HEK293 (cell line): ENCODE measurements at regions not wholly inside any gene's neighbourhood (a gene's known extent, or its start where the extent isn't known, plus 50 kb on each side); places are given as distances from the start of the nearest gene placed in this dataset.

Experiments used
- CTCF ChIA-PET: fragments of 350-600 bp; formaldehyde crosslinking; extraction: SDS; loops from one replicate; lab custom pipeline; 2021; ENCODE audit warnings: antibody characterized with exemption; lab: Yijun Ruan, JAX
- POLR2A ChIA-PET: fragments of 300-600 bp; formaldehyde crosslinking; extraction: SDS; loops from one replicate; lab custom pipeline; 2020; ENCODE audit warnings: antibody characterized with exemption, inconsistent platforms; lab: Yijun Ruan, JAX
- H3K27ac ChIP-seq: fragments of 200-500 bp; sonication (Bioruptor generic); 2 replicates; pipeline ENCODE4 v1.5.1; 2014; ENCODE audit warnings: low read depth, low read length, control low read depth, inconsistent platforms; ENCODE audit errors: extremely low read depth
- H3K36me3 ChIP-seq, 2 experiments: fragments of 200-500 bp in 1 of 2; sonication (Bioruptor generic) in 1 of 2; 1 replicate in 1 of 2; 2 replicates in 1 of 2; pipeline ENCODE4 v1.5.1; 2014 to 2017; ENCODE audit warnings: inconsistent platforms in 2 of 2, low read length in 2 of 2; ENCODE audit not compliant: control insufficient read depth in 2 of 2, insufficient read depth in 1 of 2
- H3K4me1 ChIP-seq: fragments of 200-500 bp; sonication (Bioruptor generic); 2 replicates; pipeline ENCODE4 v1.5.1; 2014; ENCODE audit warnings: mild to moderate bottlenecking, low read length, inconsistent platforms; ENCODE audit not compliant: control insufficient read depth, insufficient read depth
- H3K4me3 ChIP-seq: 2 replicates; pipeline ENCODE4 v1.5.1; 2011; ENCODE audit warnings: low read depth, mild to moderate bottlenecking, control low read depth, low read length, moderate library complexity
- H3K9me3 ChIP-seq: fragments of 200-500 bp; sonication (Bioruptor generic); 2 replicates; pipeline ENCODE4 v1.5.1; 2014; ENCODE audit warnings: low read depth, low read length, inconsistent platforms; ENCODE audit not compliant: control insufficient read depth, insufficient read depth
- AEBP2 ChIP-seq: fragments of 450-650 bp; formaldehyde crosslinking; IDR thresholded peaks from 2 replicates; pipeline ENCODE4 v1.5.1; 2016; ENCODE audit warnings: missing biosample characterization, missing genetic modification characterization, borderline replicate concordance
- ATF2 ChIP-seq: fragments of 450-650 bp; formaldehyde crosslinking; IDR thresholded peaks from 2 replicates; pipeline ENCODE4 v1.5.1; 2016; ENCODE audit warnings: missing biosample characterization, missing genetic modification characterization, low read depth
- GFI1B ChIP-seq: fragments of 450-650 bp; formaldehyde crosslinking; IDR thresholded peaks from 2 replicates; pipeline ENCODE4 v1.5.1; 2016; ENCODE audit warnings: missing biosample characterization, missing genetic modification characterization
- KLF16 ChIP-seq: fragments of 450-650 bp; formaldehyde crosslinking; IDR thresholded peaks from 2 replicates; pipeline ENCODE4 v1.5.1; 2017; ENCODE audit warnings: missing biosample characterization, missing genetic modification characterization
- KLF7 ChIP-seq: fragments of 450-650 bp; formaldehyde crosslinking; IDR thresholded peaks from 2 replicates; pipeline ENCODE4 v1.5.1; 2016; ENCODE audit warnings: missing biosample characterization, missing genetic modification characterization, borderline replicate concordance
- SCRT2 ChIP-seq: fragments of 450-650 bp; formaldehyde crosslinking; IDR thresholded peaks from 2 replicates; pipeline ENCODE4 v1.5.1; 2016; ENCODE audit warnings: missing biosample characterization, missing genetic modification characterization
- TRIM28 ChIP-seq: IDR thresholded peaks from 2 replicates; pipeline ENCODE4 v1.6.1; 2011; ENCODE audit warnings: low read length, control low read depth, borderline replicate concordance
- YY2 ChIP-seq: fragments of 450-650 bp; formaldehyde crosslinking; IDR thresholded peaks from 2 replicates; pipeline ENCODE4 v1.5.1; 2016; ENCODE audit warnings: missing biosample characterization, missing genetic modification characterization
- ZNF10 ChIP-seq: fragments of 450-650 bp; formaldehyde crosslinking; IDR thresholded peaks from 2 replicates; pipeline ENCODE4 v1.5.1; 2017; ENCODE audit warnings: missing biosample characterization, missing genetic modification characterization
- ZNF112 ChIP-seq: fragments of 450-650 bp; formaldehyde crosslinking; IDR thresholded peaks from 2 replicates; pipeline ENCODE4 v1.5.0; 2017; ENCODE audit warnings: missing biosample characterization, missing genetic modification characterization
- ZNF140 ChIP-seq: fragments of 450-650 bp; formaldehyde crosslinking; IDR thresholded peaks from 2 replicates; pipeline ENCODE4 v1.5.1; 2016; ENCODE audit warnings: missing biosample characterization, missing genetic modification characterization
- ZNF280C ChIP-seq: fragments of 450-650 bp; formaldehyde crosslinking; IDR thresholded peaks from 2 replicates; pipeline ENCODE4 v1.5.1; 2016; ENCODE audit warnings: missing biosample characterization, missing genetic modification characterization
- ZNF302 ChIP-seq: fragments of 450-650 bp; formaldehyde crosslinking; IDR thresholded peaks from 2 replicates; pipeline ENCODE4 v1.5.1; 2016; ENCODE audit warnings: missing biosample characterization, missing genetic modification characterization, low read depth
- ZNF529 ChIP-seq: fragments of 450-650 bp; formaldehyde crosslinking; IDR thresholded peaks from 2 replicates; pipeline ENCODE4 v1.5.1; 2017; ENCODE audit warnings: missing genetic modification characterization, missing biosample characterization; ENCODE audit not compliant: insufficient replicate concordance
- ZNF571 ChIP-seq: fragments of 450-650 bp; formaldehyde crosslinking; IDR thresholded peaks from 2 replicates; pipeline ENCODE4 v1.5.0; 2017; ENCODE audit warnings: missing biosample characterization, missing genetic modification characterization
- ZNF768 ChIP-seq: fragments of 450-650 bp; formaldehyde crosslinking; IDR thresholded peaks from 2 replicates; pipeline ENCODE4 v1.5.1; 2018; ENCODE audit warnings: missing biosample characterization, mild to moderate bottlenecking, missing genetic modification characterization
- ZSCAN5A ChIP-seq: fragments of 450-650 bp; formaldehyde crosslinking; IDR thresholded peaks from 2 replicates; pipeline ENCODE4 v1.5.1; 2016; ENCODE audit warnings: missing biosample characterization, missing genetic modification characterization
- TF ChIP-seq, protein P1 (sequence below): fragments of 450-650 bp; formaldehyde crosslinking; IDR thresholded peaks from 2 replicates; pipeline ENCODE4 v1.5.1; 2016; ENCODE audit warnings: missing biosample characterization, missing genetic modification characterization
- TF ChIP-seq, protein P2 (sequence below): fragments of 450-650 bp; formaldehyde crosslinking; IDR thresholded peaks from 2 replicates; pipeline ENCODE4 v1.5.1; 2016; ENCODE audit warnings: missing biosample characterization, missing genetic modification characterization

DNA sequence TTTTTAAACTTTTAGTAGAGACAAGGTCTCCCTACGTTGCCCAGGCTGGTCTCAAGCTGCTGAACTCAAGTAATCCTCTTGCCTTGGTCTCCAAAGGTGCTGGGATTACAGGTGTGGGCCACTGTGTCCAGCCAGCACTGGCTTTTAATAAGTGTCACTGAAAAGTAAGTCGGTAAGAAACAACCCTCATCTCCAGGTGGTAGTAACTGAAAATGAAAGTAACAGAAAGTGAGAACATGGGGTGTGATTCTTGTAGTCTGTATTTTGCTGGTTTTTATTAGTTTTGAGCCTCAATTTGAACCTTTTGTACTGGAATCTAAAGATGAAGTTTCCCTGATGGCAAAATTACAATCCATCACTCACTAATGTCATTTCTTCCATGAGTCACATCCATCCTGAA, 238.1 kb upstream of the AGA start:
- no peaks in the 10 kb centered on the region for H3K36me3 ChIP-seq
- no peaks in the 10 kb centered on the region for H3K9me3 ChIP-seq
- POLR2A ChIA-PET = no interaction called here
- no peak overlapping the region for H3K27ac ChIP-seq
- TF ChIP-seq ZNF529 (tag by site-specific recombination) = no peak
- no peak for TF ChIP-seq ZNF280C (tag by site-specific recombination)
- no peak for TF ChIP-seq ZNF10 (tag by site-specific recombination)
- no peak for TF ChIP-seq ZSCAN5A (tag by site-specific recombination)
- TF ChIP-seq KLF16 (tag by site-specific recombination) = no peak
- TF ChIP-seq TRIM28 = no peak
- TF ChIP-seq ZNF140 (tag by site-specific recombination) = no peak
- TF ChIP-seq ATF2 (tag by site-specific recombination) = no peak
- TF ChIP-seq ZNF112 (tag by site-specific recombination) = no peak
- no peak for TF ChIP-seq SCRT2
- no peak for TF ChIP-seq KLF7 (tag by site-specific recombination)
- TF ChIP-seq, protein P1, sequence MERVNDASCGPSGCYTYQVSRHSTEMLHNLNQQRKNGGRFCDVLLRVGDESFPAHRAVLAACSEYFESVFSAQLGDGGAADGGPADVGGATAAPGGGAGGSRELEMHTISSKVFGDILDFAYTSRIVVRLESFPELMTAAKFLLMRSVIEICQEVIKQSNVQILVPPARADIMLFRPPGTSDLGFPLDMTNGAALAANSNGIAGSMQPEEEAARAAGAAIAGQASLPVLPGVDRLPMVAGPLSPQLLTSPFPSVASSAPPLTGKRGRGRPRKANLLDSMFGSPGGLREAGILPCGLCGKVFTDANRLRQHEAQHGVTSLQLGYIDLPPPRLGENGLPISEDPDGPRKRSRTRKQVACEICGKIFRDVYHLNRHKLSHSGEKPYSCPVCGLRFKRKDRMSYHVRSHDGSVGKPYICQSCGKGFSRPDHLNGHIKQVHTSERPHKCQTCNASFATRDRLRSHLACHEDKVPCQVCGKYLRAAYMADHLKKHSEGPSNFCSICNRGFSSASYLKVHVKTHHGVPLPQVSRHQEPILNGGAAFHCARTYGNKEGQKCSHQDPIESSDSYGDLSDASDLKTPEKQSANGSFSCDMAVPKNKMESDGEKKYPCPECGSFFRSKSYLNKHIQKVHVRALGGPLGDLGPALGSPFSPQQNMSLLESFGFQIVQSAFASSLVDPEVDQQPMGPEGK (tag by site-specific recombination) = no peak
- TF ChIP-seq ZNF768 (tag by site-specific recombination) = no peak
- TF ChIP-seq ZNF302 (tag by site-specific recombination) = no peak
- no peak for TF ChIP-seq YY2
- no peak for TF ChIP-seq ZNF571
- TF ChIP-seq, protein P2, sequence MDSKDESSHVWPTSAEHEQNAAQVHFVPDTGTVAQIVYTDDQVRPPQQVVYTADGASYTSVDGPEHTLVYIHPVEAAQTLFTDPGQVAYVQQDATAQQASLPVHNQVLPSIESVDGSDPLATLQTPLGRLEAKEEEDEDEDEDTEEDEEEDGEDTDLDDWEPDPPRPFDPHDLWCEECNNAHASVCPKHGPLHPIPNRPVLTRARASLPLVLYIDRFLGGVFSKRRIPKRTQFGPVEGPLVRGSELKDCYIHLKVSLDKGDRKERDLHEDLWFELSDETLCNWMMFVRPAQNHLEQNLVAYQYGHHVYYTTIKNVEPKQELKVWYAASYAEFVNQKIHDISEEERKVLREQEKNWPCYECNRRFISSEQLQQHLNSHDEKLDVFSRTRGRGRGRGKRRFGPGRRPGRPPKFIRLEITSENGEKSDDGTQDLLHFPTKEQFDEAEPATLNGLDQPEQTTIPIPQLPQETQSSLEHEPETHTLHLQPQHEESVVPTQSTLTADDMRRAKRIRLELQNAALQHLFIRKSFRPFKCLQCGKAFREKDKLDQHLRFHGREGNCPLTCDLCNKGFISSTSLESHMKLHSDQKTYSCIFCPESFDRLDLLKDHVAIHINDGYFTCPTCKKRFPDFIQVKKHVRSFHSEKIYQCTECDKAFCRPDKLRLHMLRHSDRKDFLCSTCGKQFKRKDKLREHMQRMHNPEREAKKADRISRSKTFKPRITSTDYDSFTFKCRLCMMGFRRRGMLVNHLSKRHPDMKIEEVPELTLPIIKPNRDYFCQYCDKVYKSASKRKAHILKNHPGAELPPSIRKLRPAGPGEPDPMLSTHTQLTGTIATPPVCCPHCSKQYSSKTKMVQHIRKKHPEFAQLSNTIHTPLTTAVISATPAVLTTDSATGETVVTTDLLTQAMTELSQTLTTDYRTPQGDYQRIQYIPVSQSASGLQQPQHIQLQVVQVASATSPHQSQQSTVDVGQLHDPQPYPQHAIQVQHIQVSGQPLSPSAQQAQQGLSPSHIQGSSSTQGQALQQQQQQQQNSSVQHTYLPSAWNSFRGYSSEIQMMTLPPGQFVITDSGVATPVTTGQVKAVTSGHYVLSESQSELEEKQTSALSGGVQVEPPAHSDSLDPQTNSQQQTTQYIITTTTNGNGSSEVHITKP (tag by site-specific recombination) = no peak
- no peak for TF ChIP-seq AEBP2 (tag by site-specific recombination)
- TF ChIP-seq GFI1B = no peak
- TF ChIP-seq, all 188 proteins: peak for 0
- CTCF ChIA-PET = no interaction called here
- H3K4me3 ChIP-seq = no peak overlapping the region
- H3K4me1 ChIP-seq = no peaks in the 10 kb centered on the region
